IMR-90 (cell line): ENCODE measurements at regions not wholly inside any gene's neighbourhood (a gene's known extent, or its start where the extent isn't known, plus 50 kb on each side); places are given as distances from the start of the nearest gene placed in this dataset.

Source experiments
- ATAC-seq: fragments of 200-7000 bp; cut with Tn5 transposase; 2 replicates; pipeline ENCODE4 v1.9.1; 2020; ENCODE audit warnings: low read depth, mild to moderate bottlenecking, moderate library complexity
- BruUV-seq: library from RNA; stranded (reverse); fragments of 400-500 nt; replicated peaks from 2 replicates; lab custom pipeline; 2021; lab: Mats Ljungman, UMichigan
- CTCF ChIA-PET: fragments of 300-600 bp; formaldehyde crosslinking; extraction: SDS; loops from one replicate; lab custom pipeline; 2021; ENCODE audit warnings: antibody characterized with exemption; lab: Yijun Ruan, JAX
- POLR2A ChIA-PET: fragments of 300-600 bp; sonication (Branson Sonifier 250); formaldehyde crosslinking; loops from one replicate; lab custom pipeline; 2022; ENCODE audit warnings: antibody characterized with exemption; ENCODE audit not compliant: unreplicated experiment; lab: Charles Lee
- DNase-seq: peaks from one replicate; pipeline ENCODE4 v3.0.0; 2013
- H2AFZ ChIP-seq: replicated peaks from 2 replicates; pipeline ENCODE3; 2013; ENCODE audit warnings: low read length, mild to moderate bottlenecking; ENCODE audit not compliant: poor library complexity
- H2AK5ac ChIP-seq: 2 replicates; pipeline ENCODE4 v1.6.1; 2013; ENCODE audit warnings: low read depth, low read length, inconsistent platforms
- H2AK9ac ChIP-seq: replicated peaks from 2 replicates; pipeline ENCODE3; 2013; ENCODE audit warnings: mild to moderate bottlenecking, low read depth, low read length, moderate library complexity; ENCODE audit not compliant: poor library complexity
- H2BK120ac ChIP-seq: 2 replicates; pipeline ENCODE4 v1.6.1; 2013; ENCODE audit warnings: low read depth, low read length, inconsistent platforms
- H2BK15ac ChIP-seq: 3 replicates; pipeline ENCODE4 v1.6.1; 2013; ENCODE audit warnings: low read depth, low read length, inconsistent platforms
- H2BK20ac ChIP-seq: 2 replicates; pipeline ENCODE4 v1.6.1; 2013; ENCODE audit warnings: low read depth, mild to moderate bottlenecking, inconsistent platforms, low read length, moderate library complexity
- H2BK5ac ChIP-seq: 2 replicates; pipeline ENCODE4 v1.6.1; 2013; ENCODE audit warnings: mild to moderate bottlenecking, low read depth, low read length, inconsistent platforms; ENCODE audit not compliant: poor library complexity, severe bottlenecking
- H3K14ac ChIP-seq: replicated peaks from 2 replicates; pipeline ENCODE4 v1.6.1; 2013; ENCODE audit warnings: low read depth, low read length, inconsistent platforms
- H3K18ac ChIP-seq: 2 replicates; pipeline ENCODE4 v1.6.1; 2013; ENCODE audit warnings: low read depth, low read length, control low read depth
- H3K23ac ChIP-seq: 2 replicates; pipeline ENCODE4 v1.6.1; 2013; ENCODE audit warnings: low read depth, low read length, inconsistent platforms
- H3K27ac ChIP-seq: 2 replicates; pipeline ENCODE4 v1.5.1; 2013; ENCODE audit warnings: mild to moderate bottlenecking, control low read depth, low read length; ENCODE audit not compliant: insufficient read depth
- H3K27me3 ChIP-seq: 2 replicates; pipeline ENCODE4 v1.6.1; 2013; ENCODE audit warnings: low read length; ENCODE audit not compliant: control insufficient read depth, insufficient read depth
- H3K36me3 ChIP-seq: 2 replicates; pipeline ENCODE4 v1.6.1; 2013; ENCODE audit warnings: low read length, mixed read lengths; ENCODE audit not compliant: control insufficient read depth, insufficient read depth
- H3K4ac ChIP-seq: 2 replicates; pipeline ENCODE4 v1.6.1; 2013; ENCODE audit warnings: low read depth, low read length, inconsistent platforms
- H3K4me1 ChIP-seq: 2 replicates; pipeline ENCODE4 v1.6.1; 2013; ENCODE audit warnings: low read length, mixed read lengths; ENCODE audit not compliant: control insufficient read depth, insufficient read depth
- H3K4me2 ChIP-seq: 2 replicates; pipeline ENCODE4 v1.6.1; 2013; ENCODE audit warnings: low read depth, mild to moderate bottlenecking, control low read depth, low read length, moderate library complexity
- H3K4me3 ChIP-seq: 2 replicates; pipeline ENCODE4 v1.5.1; 2013; ENCODE audit warnings: low read depth, mild to moderate bottlenecking, control low read depth, low read length, moderate library complexity; ENCODE audit not compliant: insufficient read depth
- H3K56ac ChIP-seq: 2 replicates; pipeline ENCODE4 v1.6.1; 2013; ENCODE audit warnings: low read length, inconsistent platforms; ENCODE audit not compliant: insufficient read depth; ENCODE audit errors: extremely low read depth
- H3K79me1 ChIP-seq, 2 experiments: 2 replicates each; pipeline ENCODE4 v1.6.1; 2013; ENCODE audit warnings: low read length in 2 of 2, inconsistent platforms in 1 of 2, low read depth in 1 of 2
- H3K9ac ChIP-seq: 2 replicates; pipeline ENCODE4 v1.6.1; 2013; ENCODE audit warnings: low read depth, low read length, control low read depth
- H3K9me1 ChIP-seq: 2 replicates; pipeline ENCODE4 v1.6.1; 2013; ENCODE audit warnings: low read length, inconsistent platforms; ENCODE audit not compliant: insufficient read depth
- H3K9me3 ChIP-seq: 2 replicates; pipeline ENCODE4 v1.6.1; 2013; ENCODE audit warnings: low read length; ENCODE audit not compliant: control insufficient read depth, insufficient read depth
- H4K20me1 ChIP-seq: 2 replicates; pipeline ENCODE4 v1.6.1; 2013; ENCODE audit warnings: low read length, inconsistent platforms; ENCODE audit not compliant: insufficient read depth
- H4K5ac ChIP-seq: 2 replicates; pipeline ENCODE4 v1.6.1; 2013; ENCODE audit warnings: mild to moderate bottlenecking, low read depth, low read length, control low read depth
- H4K8ac ChIP-seq, 2 experiments: 2 replicates each; pipeline ENCODE4 v1.6.1; 2013; ENCODE audit warnings: low read depth in 2 of 2, low read length in 2 of 2, control low read depth in 1 of 2, inconsistent platforms in 1 of 2
- H4K91ac ChIP-seq: 2 replicates; pipeline ENCODE4 v1.6.1; 2013; ENCODE audit warnings: low read depth, low read length, inconsistent platforms; ENCODE audit not compliant: insufficient read depth
- CEBPB ChIP-seq: IDR thresholded peaks from 2 replicates; pipeline ENCODE4 v1.6.1; 2012; ENCODE audit warnings: low read depth, low read length, improper control_type of control experiment
- MAFK ChIP-seq: IDR thresholded peaks from 2 replicates; pipeline ENCODE4 v1.6.1; 2012; ENCODE audit warnings: low read depth, low read length, improper control_type of control experiment
- MXI1 ChIP-seq: IDR thresholded peaks from 2 replicates; pipeline ENCODE4 v1.6.1; 2012; ENCODE audit warnings: low read depth, mild to moderate bottlenecking, low read length, moderate library complexity, borderline replicate concordance
- POLR2A ChIP-seq: IDR thresholded peaks from 2 replicates; pipeline ENCODE4 v1.6.1; 2012; ENCODE audit warnings: mild to moderate bottlenecking, low read depth, low read length
- SMC3 ChIP-seq: fragments of 150-350 bp; IDR thresholded peaks from 2 replicates; pipeline ENCODE4 v1.6.1; 2016; ENCODE audit warnings: low read depth, mild to moderate bottlenecking, antibody characterized with exemption, low read length, moderate library complexity
- WGBS, 2 experiments: methylation state at CpG; one replicate each; pipeline versions ENCODE4 v1.1.5 to v1.1.7; 2013; ENCODE audit warnings: missing lambda C conversion rate in 2 of 2; ENCODE audit not compliant: insufficient read length in 1 of 2; ENCODE audit errors: extremely low coverage in 2 of 2; 5-methylcytosine and 5-hydroxymethylcytosine counted together
- dilution Hi-C: fragments of 300-500 bp; cut with HindIII; formaldehyde crosslinking; loops from one replicate; pipeline ENCODE4 v1.14.3; 2018; ENCODE audit warnings: low sequenced_read_pairs; ENCODE audit not compliant: unreplicated experiment
- in situ Hi-C: fragments of 300-500 bp; cut with MboI; formaldehyde crosslinking; loops from 3 replicates; pipeline ENCODE4 v1.14.3; 2019; ENCODE audit warnings: low sequenced_read_pairs, inconsistent platforms, mixed read lengths
- intact Hi-C: fragments of 100-400 bp; cut with micrococcal nuclease; formaldehyde crosslinking; loops from 2 replicates; pipeline ENCODE4 v1.10.0; 2022

GRCh38 chr13:54394085-54394700, 1365.6 kb downstream of the OLFM4 start:
- TF ChIP-seq CEBPB (no peak), MXI1 (no peak), MAFK (no peak), POLR2A (no peak), SMC3 (no peak)
- H3K18ac ChIP-seq = no peak overlapping the region
- H3K36me3 ChIP-seq = no peaks in the 10 kb centered on the region
- H3K9me1 ChIP-seq = no peaks in the 10 kb centered on the region
- in situ Hi-C loops (no loop called here), dilution Hi-C loops (no loop called here), intact Hi-C loops (no loop called here)
- no peak overlapping the region for H2AFZ ChIP-seq
- H2AK9ac ChIP-seq = no peak overlapping the region
- no peak overlapping the region for H2BK5ac ChIP-seq
- no peak overlapping the region for H3K9ac ChIP-seq
- no peak overlapping the region for H3K56ac ChIP-seq
- no peak overlapping the region for H3K4ac ChIP-seq
- H4K8ac ChIP-seq = no peak overlapping the region
- no peak overlapping the region for H2BK20ac ChIP-seq
- H4K20me1 ChIP-seq = no peaks in the 10 kb centered on the region
- CTCF ChIA-PET = no interaction called here
- H2AK5ac ChIP-seq = no peak overlapping the region
- no peak overlapping the region for H3K4me2 ChIP-seq
- no peak for ATAC-seq
- no peaks in the 10 kb centered on the region for H3K4me1 ChIP-seq
- H3K14ac ChIP-seq = no peak overlapping the region
- H2BK15ac ChIP-seq = no peak overlapping the region
- no peak overlapping the region for H3K23ac ChIP-seq
- no peaks in the 10 kb centered on the region for H3K79me1 ChIP-seq
- H2BK120ac ChIP-seq = no peak overlapping the region
- no peaks in the 10 kb centered on the region for H3K27me3 ChIP-seq
- no peak overlapping the region for H4K5ac ChIP-seq
- H4K91ac ChIP-seq = no peak overlapping the region
- H3K9me3 ChIP-seq = peaks cover 6% of the 10 kb centered on the region; the same call in 1 of the 2 replicates
- H3K4me3 ChIP-seq = no peak overlapping the region
- POLR2A ChIA-PET = no interaction called here
- BruUV-seq = no TSS peak
- no peak for DNase-seq
- no peak overlapping the region for H3K27ac ChIP-seq
- no CpG with 5 or more reads among the region's 7 CpGs for WGBS, 2 experiments
